Spleen (tissue), 11 donors: ENCODE measurements at regions not wholly inside any gene's neighbourhood (a gene's known extent, or its start where the extent isn't known, plus 50 kb on each side); places are given as distances from the start of the nearest gene placed in this dataset.

Source experiments
- DNase-seq: peaks from one replicate; pipeline ENCODE4 v3.0.0-alpha.2; 2020
- H3K27ac ChIP-seq, 8 donors: fragments of 200-600 bp; sonication (generic) in 7 of 8; 1 replicate in 4 of 8; 2 replicates in 4 of 8; pipeline versions ENCODE4 v1.5.0 to v1.8.0; 2016 to 2021; ENCODE audit warnings: inconsistent platforms in 4 of 8, mild to moderate bottlenecking in 4 of 8, moderate library complexity in 1 of 8
- H3K27me3 ChIP-seq, 7 donors: fragments of 200-600 bp; sonication (generic) in 6 of 7; replicated peaks in 1 of 7; 1 replicate in 4 of 7; 2 replicates in 3 of 7; pipeline versions ENCODE4 v1.5.0 to v1.8.0; 2016 to 2021; ENCODE audit warnings: inconsistent platforms in 3 of 7, mild to moderate bottlenecking in 1 of 7
- H3K36me3 ChIP-seq, 6 donors: fragments of 200-600 bp; sonication (generic) in 5 of 6; 1 replicate in 4 of 6; 2 replicates in 2 of 6; pipeline versions ENCODE4 v1.5.0 to v1.8.0; 2016 to 2021; ENCODE audit warnings: inconsistent platforms in 2 of 6
- H3K4me1 ChIP-seq, 6 donors: fragments of 200-600 bp; sonication (generic) in 5 of 6; 1 replicate in 3 of 6; 2 replicates in 3 of 6; pipeline versions ENCODE4 v1.5.0 to v1.8.0; 2016 to 2021; ENCODE audit warnings: inconsistent platforms in 3 of 6
- H3K4me3 ChIP-seq, 8 donors: fragments of 200-600 bp; sonication (generic) in 7 of 8; 1 replicate in 4 of 8; 2 replicates in 4 of 8; pipeline versions ENCODE4 v1.5.0 to v1.8.0; 2016 to 2021; ENCODE audit warnings: inconsistent platforms in 4 of 8, mild to moderate bottlenecking in 4 of 8, moderate library complexity in 2 of 8
- H3K9me3 ChIP-seq, 8 donors: fragments of 200-600 bp; sonication (generic) in 7 of 8; 1 replicate in 4 of 8; 2 replicates in 4 of 8; pipeline versions ENCODE4 v1.5.0 to v1.8.0; 2016 to 2021; ENCODE audit warnings: inconsistent platforms in 4 of 8
- POLR2A ChIP-seq, 3 donors: fragments of 450-650 bp; IDR thresholded peaks; one replicate each; pipeline ENCODE4 v1.5.1; 2017; ENCODE audit warnings: antibody characterized with exemption in 3 of 3, mild to moderate bottlenecking in 1 of 3
- POLR2AphosphoS5 ChIP-seq, 3 donors: sonication (generic); formaldehyde crosslinking; IDR thresholded peaks; one replicate each; pipeline ENCODE4 v1.5.1; 2017; ENCODE audit warnings: antibody characterized with exemption in 3 of 3
- WGBS, 5 donors: extraction: QIAGEN DNeasy Blood & Tissue Kit in 3 of 5; methylation state at CpG; one replicate each; pipeline versions ENCODE4 v1.1.5 to v1.1.7; 2013 to 2018; 5-methylcytosine and 5-hydroxymethylcytosine counted together
- intact Hi-C: fragments of 100-400 bp; cut with DNase I; formaldehyde crosslinking; loops from one replicate; pipeline ENCODE4 v1.15.0; 2023; ENCODE audit warnings: low total_unique reads
- TF ChIP-seq, protein P1 (sequence below), 11 experiments: fragments of 200-600 bp in 7 of 11; fragments of 450-650 bp in 4 of 11; sonication (generic) in 4 of 11; IDR thresholded peaks in 8 of 11; conservative IDR thresholded peaks in 3 of 11; 1 replicate in 7 of 11; 2 replicates in 4 of 11; pipeline versions ENCODE4 v1.4.0 to v1.8.0; 2016 to 2021; ENCODE audit warnings: antibody characterized with exemption in 11 of 11, inconsistent platforms in 4 of 11, mild to moderate bottlenecking in 1 of 11
- donor health status: healthy with polysubstance abuse.
- donor health status: DM: no; HTN: no; CAD: no; lungs with moderate emphysema.
- donor health status: DM: no; HTN: no; CAD: no.
- donor health status: Bipolar disorder and iron deficiency.
- donor health status: healthy.
- donor health status: DM: no; HTN: no; CAD: no.
- donor health status: DM: yes; HTN: yes; CAD: no.

DNA sequence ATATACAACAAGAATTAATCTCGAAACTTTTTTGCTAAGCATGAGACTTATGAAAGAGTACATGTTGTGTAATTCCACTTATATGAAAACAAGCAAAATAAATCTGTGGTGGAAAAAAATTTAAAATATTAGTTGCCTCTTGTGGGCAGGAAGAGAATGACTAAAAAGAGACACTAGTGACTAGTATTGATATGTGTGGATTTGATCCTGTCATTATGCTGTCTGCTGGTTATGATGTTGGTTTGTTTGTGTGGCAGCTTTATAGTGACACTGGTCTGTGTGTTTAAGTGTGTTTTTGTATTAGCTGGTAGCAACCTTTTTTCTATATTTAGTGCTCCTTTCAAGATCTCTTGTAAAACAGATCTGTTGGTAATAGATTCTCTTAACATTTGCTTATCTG is 267.8 kb upstream of the NRIP1 start:
- Histone ChIP-seq H3K4me3 (no peak overlapping the region), H3K27ac (no peak overlapping the region), H3K9me3 (peaks cover 0 to 5% (median under 1%) of the 10 kb centered on the region in 8 donors), H3K27me3 (no peaks in the 10 kb centered on the region), H3K4me1 (no peaks in the 10 kb centered on the region), H3K36me3 (no peaks in the 10 kb centered on the region)
- DNase-seq = no peak
- no peak for TF ChIP-seq POLR2AphosphoS5 (IDR thresholded peaks at IDR 0.05)
- intact Hi-C loops = no loop called here
- WGBS, 5 donors = 84 to 93% (median 85%) methylated on average over 1 of the region's 1 CpG

DNA sequence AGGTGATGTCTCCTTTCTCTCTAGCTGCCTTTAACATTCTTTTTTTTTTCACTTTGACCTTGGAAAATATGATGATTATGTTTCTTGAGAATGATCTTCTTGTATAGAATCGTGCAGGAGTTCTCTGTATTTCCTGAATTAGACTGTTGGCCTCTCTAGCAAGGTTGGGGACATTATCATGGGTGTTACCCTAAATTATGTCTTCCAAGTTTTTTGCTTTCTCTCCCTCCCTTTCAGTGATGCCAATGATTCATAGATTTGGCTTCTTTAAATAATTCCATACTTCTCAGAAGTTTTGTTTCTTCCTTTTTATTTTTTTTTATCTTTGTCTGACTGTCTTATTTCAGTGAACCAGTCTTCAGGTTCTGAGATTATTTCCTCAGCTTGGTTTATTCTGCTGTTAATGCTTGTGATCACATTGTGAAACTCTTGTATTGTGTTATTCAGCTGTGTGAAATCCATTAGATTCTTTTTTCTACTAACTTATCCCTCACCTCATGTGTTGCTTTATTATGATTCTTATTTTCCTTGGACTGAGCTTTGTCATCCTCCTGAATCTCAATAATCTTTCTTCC is 268.4 kb upstream of the NRIP1 start:
- H3K36me3 ChIP-seq = no peaks in the 10 kb centered on the region
- H3K4me3 ChIP-seq = no peak overlapping the region
- intact Hi-C loops = no loop called here
- no peaks in the 10 kb centered on the region for H3K27me3 ChIP-seq
- peaks cover 0 to 5% (median 0%) of the 10 kb centered on the region in 8 donors for H3K9me3 ChIP-seq
- 23 to 61% (median 38%) methylated on average over 1 of the region's 1 CpG for WGBS, 5 donors
- H3K4me1 ChIP-seq = no peaks in the 10 kb centered on the region
- DNase-seq = no peak
- TF ChIP-seq, protein P1, sequence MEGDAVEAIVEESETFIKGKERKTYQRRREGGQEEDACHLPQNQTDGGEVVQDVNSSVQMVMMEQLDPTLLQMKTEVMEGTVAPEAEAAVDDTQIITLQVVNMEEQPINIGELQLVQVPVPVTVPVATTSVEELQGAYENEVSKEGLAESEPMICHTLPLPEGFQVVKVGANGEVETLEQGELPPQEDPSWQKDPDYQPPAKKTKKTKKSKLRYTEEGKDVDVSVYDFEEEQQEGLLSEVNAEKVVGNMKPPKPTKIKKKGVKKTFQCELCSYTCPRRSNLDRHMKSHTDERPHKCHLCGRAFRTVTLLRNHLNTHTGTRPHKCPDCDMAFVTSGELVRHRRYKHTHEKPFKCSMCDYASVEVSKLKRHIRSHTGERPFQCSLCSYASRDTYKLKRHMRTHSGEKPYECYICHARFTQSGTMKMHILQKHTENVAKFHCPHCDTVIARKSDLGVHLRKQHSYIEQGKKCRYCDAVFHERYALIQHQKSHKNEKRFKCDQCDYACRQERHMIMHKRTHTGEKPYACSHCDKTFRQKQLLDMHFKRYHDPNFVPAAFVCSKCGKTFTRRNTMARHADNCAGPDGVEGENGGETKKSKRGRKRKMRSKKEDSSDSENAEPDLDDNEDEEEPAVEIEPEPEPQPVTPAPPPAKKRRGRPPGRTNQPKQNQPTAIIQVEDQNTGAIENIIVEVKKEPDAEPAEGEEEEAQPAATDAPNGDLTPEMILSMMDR (IDR thresholded peaks at IDR 0.05 in 8 of 11, conservative IDR thresholded peaks at IDR 0.05 in 3 of 11) = no peak
- TF ChIP-seq POLR2A (IDR thresholded peaks at IDR 0.05) (no peak), POLR2AphosphoS5 (IDR thresholded peaks at IDR 0.05) (no peak)
- no peak overlapping the region for H3K27ac ChIP-seq

DNA sequence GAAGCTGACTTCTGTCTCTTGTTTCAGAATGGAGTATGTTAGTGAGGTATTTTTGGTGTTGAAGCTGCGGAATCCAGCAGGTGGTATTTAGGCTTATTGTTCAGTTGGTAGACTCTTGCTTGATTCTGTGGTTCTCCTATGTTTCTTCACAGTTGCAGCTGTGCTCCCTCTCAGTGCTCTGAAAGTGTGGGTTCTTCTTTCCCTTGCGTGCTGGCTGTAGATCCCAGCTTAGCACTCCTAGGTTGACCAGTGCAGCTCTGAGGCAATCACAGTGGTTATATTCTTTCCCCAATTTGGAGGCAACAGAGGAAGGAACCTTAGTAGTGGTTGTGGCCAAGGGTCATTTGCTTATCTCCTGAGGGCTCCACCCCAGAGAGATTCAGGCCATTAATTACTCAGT is 269.2 kb upstream of the NRIP1 start:
- no peak overlapping the region for H3K27ac ChIP-seq
- no peaks in the 10 kb centered on the region for H3K36me3 ChIP-seq
- H3K27me3 ChIP-seq = no peaks in the 10 kb centered on the region
- no peak for DNase-seq
- 50 to 78% (median 73%) methylated on average over 2 of the region's 2 CpGs for WGBS, 5 donors
- H3K9me3 ChIP-seq = peaks cover 0 to 5% (median 0%) of the 10 kb centered on the region in 8 donors
- intact Hi-C loops = no loop called here
- no peaks in the 10 kb centered on the region for H3K4me1 ChIP-seq
- no peak overlapping the region for H3K4me3 ChIP-seq
- TF ChIP-seq, protein P1 (IDR thresholded peaks at IDR 0.05 in 8 of 11, conservative IDR thresholded peaks at IDR 0.05 in 3 of 11) = no peak
- no peak for TF ChIP-seq POLR2A (IDR thresholded peaks at IDR 0.05)
- no peak for TF ChIP-seq POLR2AphosphoS5 (IDR thresholded peaks at IDR 0.05)

DNA sequence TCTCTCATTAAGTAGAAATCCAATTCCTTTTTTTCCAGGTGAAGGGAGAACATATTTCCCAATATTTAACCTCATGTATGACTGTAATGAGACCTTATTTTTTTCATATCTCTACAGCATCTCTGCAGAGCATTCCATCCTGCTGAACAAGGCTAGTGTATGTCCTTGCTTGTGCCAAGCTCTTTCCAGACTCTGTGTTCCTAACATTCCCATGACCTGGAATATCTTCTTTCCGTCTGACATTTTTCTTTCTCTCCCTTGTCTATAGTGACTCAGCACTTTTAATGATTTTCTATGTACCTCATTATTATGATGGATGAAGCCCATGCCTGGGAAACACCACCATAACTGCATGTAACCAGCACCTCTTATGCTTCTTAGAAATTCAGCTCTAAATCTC is 278.3 kb upstream of the NRIP1 start:
- no peaks in the 10 kb centered on the region for H3K27me3 ChIP-seq
- no peak overlapping the region for H3K27ac ChIP-seq
- TF ChIP-seq, protein P1 (IDR thresholded peaks at IDR 0.05 in 8 of 11, conservative IDR thresholded peaks at IDR 0.05 in 3 of 11) = no peak
- TF ChIP-seq POLR2A (IDR thresholded peaks at IDR 0.05) (no peak), POLR2AphosphoS5 (IDR thresholded peaks at IDR 0.05) (no peak)
- intact Hi-C loops = no loop called here
- H3K4me3 ChIP-seq = no peak overlapping the region
- H3K36me3 ChIP-seq = no peaks in the 10 kb centered on the region
- H3K4me1 ChIP-seq = no peaks in the 10 kb centered on the region
- DNase-seq = no peak
- no peaks in the 10 kb centered on the region for H3K9me3 ChIP-seq
- 72 to 80% (median 78%) methylated on average over 1 of the region's 1 CpG for WGBS, 5 donors

DNA sequence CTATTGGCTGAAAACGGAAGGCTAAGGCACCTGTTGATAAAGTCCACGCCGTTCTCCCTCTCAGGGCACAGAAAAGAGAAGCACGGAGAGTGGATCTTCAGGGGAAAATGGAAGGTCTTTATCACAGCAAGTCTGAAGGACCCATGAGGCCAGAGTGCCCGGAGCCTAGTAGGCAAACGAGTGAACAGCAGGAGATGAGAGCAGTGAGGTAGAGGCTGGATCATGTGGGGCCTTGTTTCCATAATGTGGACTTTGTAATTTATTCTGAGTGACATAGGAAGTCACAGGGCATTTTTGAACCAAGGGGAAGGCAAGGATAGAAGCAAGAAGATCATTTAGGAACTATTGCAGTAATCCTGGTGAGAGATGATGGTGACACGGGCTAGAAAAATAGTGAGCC is 287.2 kb upstream of the NRIP1 start:
- Histone ChIP-seq H3K4me3 (no peak overlapping the region), H3K4me1 (peaks cover 0 to 7% (median 0%) of the 10 kb centered on the region in 6 donors), H3K36me3 (no peaks in the 10 kb centered on the region), H3K9me3 (no peaks in the 10 kb centered on the region), H3K27ac (no peak overlapping the region), H3K27me3 (no peaks in the 10 kb centered on the region)
- DNase-seq = no peak
- TF ChIP-seq, protein P1 (IDR thresholded peaks at IDR 0.05 in 8 of 11, conservative IDR thresholded peaks at IDR 0.05 in 3 of 11) = no peak
- no peak for TF ChIP-seq POLR2AphosphoS5 (IDR thresholded peaks at IDR 0.05)
- TF ChIP-seq POLR2A (IDR thresholded peaks at IDR 0.05) = no peak
- intact Hi-C loops = no loop called here
- WGBS, 5 donors = 90 to 97% (median 94%) methylated on average over 7 of the region's 7 CpGs
